ENCODE measurements at regions not wholly inside any gene's neighbourhood (a gene's known extent, or its start where the extent isn't known, plus 50 kb on each side); places are given as distances from the start of the nearest gene placed in this dataset.

GRCh38 chr10:44263771-44264170 is 121.1 kb downstream of the CXCL12 start:
- no peak overlapping the region for H2AFZ ChIP-seq (ENCODE audit: insufficient read depth, low read depth, low read length, poor library complexity, severe bottlenecking)
- H3K27me3 ChIP-seq (ENCODE audit: control insufficient read depth in 2 of 2, insufficient read depth in 2 of 2, low read length in 2 of 2), result no peaks in the 10 kb centered on the region
- intact Hi-C loops (cut with micrococcal nuclease), result no loop called here
- no peaks in the 10 kb centered on the region for H3K79me2 ChIP-seq (ENCODE audit: insufficient read depth, low read length)
- no peak overlapping the region for H3K4me3 ChIP-seq (replicated peaks in 1 of 3; ENCODE audit: low read depth in 2 of 3, low read length in 3 of 3)
- no peak overlapping the region for H3K9ac ChIP-seq (ENCODE audit: insufficient read depth, low read length, poor library complexity, severe bottlenecking)
- WGBS (ENCODE audit: insufficient coverage), result 94% methylated on average over 3 of the region's 3 CpGs
- H3K4me2 ChIP-seq (replicated peaks; ENCODE audit: extremely low read depth, low read length, poor library complexity, severe bottlenecking), result no peak overlapping the region
- Mint-ChIP-seq H3K27me3 (ENCODE audit: low read depth in 3 of 3) (peaks cover 0 to 7% (median 2%) of the 10 kb centered on the region in 3 donors), H3K9me3 (peaks cover 12 to 39% (median 25%) of the 10 kb centered on the region in 7 donors), H3K4me1 (no peaks in the 10 kb centered on the region), H3K27ac (no peak overlapping the region), H3K4me3 (no peak overlapping the region), H3K36me3 (no peaks in the 10 kb centered on the region)
- no peak for TF ChIP-seq CTCF (IDR thresholded peaks at IDR 0.05)
- peaks cover 20 to 26% of the 10 kb centered on the region in 2 donors for H3K9me3 ChIP-seq (replicated peaks in 1 of 2; ENCODE audit: control insufficient read depth in 1 of 2, insufficient read depth in 1 of 2, low read length in 2 of 2)
- no peaks in the 10 kb centered on the region for H4K20me1 ChIP-seq (ENCODE audit: insufficient read depth, low read length)
- no peak for DNase-seq
- H3K36me3 ChIP-seq (replicated peaks in 1 of 2; ENCODE audit: control insufficient read depth in 1 of 2, insufficient read depth in 2 of 2, low read length in 2 of 2), result no peaks in the 10 kb centered on the region
- no peak overlapping the region for H3K27ac ChIP-seq (ENCODE audit: low read depth in 1 of 2, low read length in 2 of 2)
- no peaks in the 10 kb centered on the region for H3K4me1 ChIP-seq (ENCODE audit: control insufficient read depth in 1 of 2, insufficient read depth in 2 of 2, low read length in 2 of 2)

- no peak overlapping the region for H2AFZ ChIP-seq (ENCODE audit: insufficient read depth, low read depth, low read length, poor library complexity, severe bottlenecking)
- no peak overlapping the region for H3K27ac ChIP-seq (ENCODE audit: low read depth in 1 of 2, low read length in 2 of 2)
- intact Hi-C loops (cut with micrococcal nuclease), result no loop called here
- H3K9ac ChIP-seq (ENCODE audit: insufficient read depth, low read length, poor library complexity, severe bottlenecking), result no peak overlapping the region
- H3K9me3 ChIP-seq (replicated peaks in 1 of 2; ENCODE audit: control insufficient read depth in 1 of 2, insufficient read depth in 1 of 2, low read length in 2 of 2), result peaks cover 20 to 24% of the 10 kb centered on the region in 2 donors
- Mint-ChIP-seq H3K27ac (no peak overlapping the region), H3K36me3 (no peaks in the 10 kb centered on the region), H3K9me3 (peaks cover 7 to 34% (median 18%) of the 10 kb centered on the region in 7 donors), H3K4me1 (no peaks in the 10 kb centered on the region), H3K27me3 (ENCODE audit: low read depth in 3 of 3) (peaks cover 2 to 7% (median 2%) of the 10 kb centered on the region in 3 donors), H3K4me3 (no peak overlapping the region)
- no peaks in the 10 kb centered on the region for H3K36me3 ChIP-seq (replicated peaks in 1 of 2; ENCODE audit: control insufficient read depth in 1 of 2, insufficient read depth in 2 of 2, low read length in 2 of 2)
- WGBS (ENCODE audit: insufficient coverage), result 100% methylated on average over 2 of the region's 6 CpGs
- H3K27me3 ChIP-seq (ENCODE audit: control insufficient read depth in 2 of 2, insufficient read depth in 2 of 2, low read length in 2 of 2), result no peaks in the 10 kb centered on the region
- H3K4me1 ChIP-seq (ENCODE audit: control insufficient read depth in 1 of 2, insufficient read depth in 2 of 2, low read length in 2 of 2), result no peaks in the 10 kb centered on the region
- no peaks in the 10 kb centered on the region for H4K20me1 ChIP-seq (ENCODE audit: insufficient read depth, low read length)
- H3K79me2 ChIP-seq (ENCODE audit: insufficient read depth, low read length), result no peaks in the 10 kb centered on the region
- no peak overlapping the region for H3K4me3 ChIP-seq (replicated peaks in 1 of 3; ENCODE audit: low read depth in 2 of 3, low read length in 3 of 3)
- H3K4me2 ChIP-seq (replicated peaks; ENCODE audit: extremely low read depth, low read length, poor library complexity, severe bottlenecking), result no peak overlapping the region
- no peak for DNase-seq
- no peak for TF ChIP-seq CTCF (IDR thresholded peaks at IDR 0.05)
Observed at GRCh38 chr10:44262551-44263251, 122.2 kb downstream of the CXCL12 start.
